Osteocyte (in vitro differentiated cells): ENCODE measurements at regions not wholly inside any gene's neighbourhood (a gene's known extent, or its start where the extent isn't known, plus 50 kb on each side); places are given as distances from the start of the nearest gene placed in this dataset.

ENCODE experiments used
- DNase-seq: peaks from one replicate; pipeline ENCODE4 v3.0.0; 2021; ENCODE audit warnings: mixed read lengths; ENCODE audit not compliant: unreplicated experiment; ENCODE audit errors: extremely low spot score
- H3K27ac Mint-ChIP-seq: one replicate; pipeline ENCODE4 v1.8.0; 2021; ENCODE audit warnings: mild to moderate bottlenecking, mixed read lengths; ENCODE audit not compliant: unreplicated experiment
- H3K27me3 Mint-ChIP-seq: one replicate; pipeline ENCODE4 v1.8.0; 2021; ENCODE audit warnings: mixed read lengths; ENCODE audit not compliant: unreplicated experiment
- H3K36me3 Mint-ChIP-seq: one replicate; pipeline ENCODE4 v1.8.0; 2021; ENCODE audit warnings: mixed read lengths; ENCODE audit not compliant: unreplicated experiment
- H3K4me1 Mint-ChIP-seq: one replicate; pipeline ENCODE4 v1.8.0; 2021; ENCODE audit warnings: mixed read lengths; ENCODE audit not compliant: unreplicated experiment
- H3K4me3 Mint-ChIP-seq: one replicate; pipeline ENCODE4 v1.8.0; 2021; ENCODE audit warnings: mild to moderate bottlenecking, moderate library complexity, mixed read lengths; ENCODE audit not compliant: unreplicated experiment
- H3K9me3 Mint-ChIP-seq: one replicate; pipeline ENCODE4 v1.8.0; 2021; ENCODE audit warnings: mixed read lengths; ENCODE audit not compliant: unreplicated experiment
- TF ChIP-seq, protein P1 (sequence below): fragments of 200-600 bp; sonication (generic); IDR thresholded peaks from 2 replicates; pipeline ENCODE4 v1.5.0; 2021; ENCODE audit warnings: antibody characterized with exemption, mild to moderate bottlenecking, moderate library complexity

GRCh38 chr20:40913224-40914185, 115.1 kb upstream of the TOP1 start:
- Mint-ChIP-seq H3K27me3 (peaks cover 4% of the 10 kb centered on the region), H3K36me3 (no peaks in the 10 kb centered on the region), H3K9me3 (peaks cover 3% of the 10 kb centered on the region), H3K27ac (no peak overlapping the region), H3K4me3 (no peak overlapping the region), H3K4me1 (no peaks in the 10 kb centered on the region)
- TF ChIP-seq, protein P1, sequence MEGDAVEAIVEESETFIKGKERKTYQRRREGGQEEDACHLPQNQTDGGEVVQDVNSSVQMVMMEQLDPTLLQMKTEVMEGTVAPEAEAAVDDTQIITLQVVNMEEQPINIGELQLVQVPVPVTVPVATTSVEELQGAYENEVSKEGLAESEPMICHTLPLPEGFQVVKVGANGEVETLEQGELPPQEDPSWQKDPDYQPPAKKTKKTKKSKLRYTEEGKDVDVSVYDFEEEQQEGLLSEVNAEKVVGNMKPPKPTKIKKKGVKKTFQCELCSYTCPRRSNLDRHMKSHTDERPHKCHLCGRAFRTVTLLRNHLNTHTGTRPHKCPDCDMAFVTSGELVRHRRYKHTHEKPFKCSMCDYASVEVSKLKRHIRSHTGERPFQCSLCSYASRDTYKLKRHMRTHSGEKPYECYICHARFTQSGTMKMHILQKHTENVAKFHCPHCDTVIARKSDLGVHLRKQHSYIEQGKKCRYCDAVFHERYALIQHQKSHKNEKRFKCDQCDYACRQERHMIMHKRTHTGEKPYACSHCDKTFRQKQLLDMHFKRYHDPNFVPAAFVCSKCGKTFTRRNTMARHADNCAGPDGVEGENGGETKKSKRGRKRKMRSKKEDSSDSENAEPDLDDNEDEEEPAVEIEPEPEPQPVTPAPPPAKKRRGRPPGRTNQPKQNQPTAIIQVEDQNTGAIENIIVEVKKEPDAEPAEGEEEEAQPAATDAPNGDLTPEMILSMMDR: no peak
- DNase-seq: peak; percentile 76

- TF ChIP-seq, protein P1: no peak
- no peaks in the 10 kb centered on the region for H3K4me1 Mint-ChIP-seq
- no peak overlapping the region for H3K27ac Mint-ChIP-seq
- DNase-seq: peak; percentile 11
- H3K9me3 Mint-ChIP-seq: peaks cover 3% of the 10 kb centered on the region
- H3K27me3 Mint-ChIP-seq: peaks cover 6% of the 10 kb centered on the region
- H3K36me3 Mint-ChIP-seq: no peaks in the 10 kb centered on the region
- no peak overlapping the region for H3K4me3 Mint-ChIP-seq
Observed at GRCh38 chr20:40915756-40916155, 112.9 kb upstream of the TOP1 start.

DNA sequence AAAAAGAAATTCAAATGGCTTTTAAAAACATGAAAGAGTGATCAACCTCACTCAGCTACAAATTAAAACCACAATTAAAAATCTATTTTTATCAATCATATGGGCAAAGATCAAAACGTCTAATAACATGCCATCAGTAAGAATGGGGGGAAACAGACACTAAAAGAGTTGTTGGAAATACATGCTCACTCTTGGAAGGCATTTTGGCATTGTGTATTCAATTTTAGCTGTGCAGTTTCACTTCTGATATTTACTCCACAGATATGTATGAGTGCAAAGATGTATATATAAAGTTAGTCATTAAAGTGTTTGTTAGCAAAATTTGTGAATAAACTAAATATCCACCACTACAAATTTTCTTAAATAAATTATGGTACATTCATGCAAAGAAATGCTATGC, 112.3 kb upstream of the TOP1 start:
- TF ChIP-seq, protein P1: no peak
- peaks cover 3% of the 10 kb centered on the region for H3K9me3 Mint-ChIP-seq
- no peak overlapping the region for H3K4me3 Mint-ChIP-seq
- H3K36me3 Mint-ChIP-seq: no peaks in the 10 kb centered on the region
- DNase-seq: no peak
- H3K4me1 Mint-ChIP-seq: no peaks in the 10 kb centered on the region
- H3K27me3 Mint-ChIP-seq: peaks cover 6% of the 10 kb centered on the region
- H3K27ac Mint-ChIP-seq: no peak overlapping the region

DNA sequence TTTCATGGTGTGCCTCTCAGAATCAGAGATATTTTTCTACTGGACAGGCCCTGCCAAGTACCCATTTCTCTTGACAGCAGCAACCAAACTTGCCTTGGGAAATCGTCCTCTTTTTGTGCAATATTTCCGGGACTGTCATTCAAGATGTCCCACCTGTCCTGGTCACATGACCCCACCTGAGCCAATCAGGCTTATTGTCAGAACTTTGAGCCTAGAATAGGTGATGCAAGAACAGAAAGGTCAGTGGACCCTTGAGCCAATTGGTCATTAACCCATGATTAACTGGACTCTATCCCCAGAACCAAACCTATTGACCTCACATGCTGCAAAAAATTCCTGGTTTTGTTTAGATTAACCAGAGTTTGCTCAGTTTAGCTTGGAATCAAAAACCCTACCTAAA, 108.3 kb upstream of the TOP1 start:
- peaks cover 22% of the 10 kb centered on the region for H3K27me3 Mint-ChIP-seq
- TF ChIP-seq, protein P1: no peak
- no peaks in the 10 kb centered on the region for H3K4me1 Mint-ChIP-seq
- no peak overlapping the region for H3K27ac Mint-ChIP-seq
- no peaks in the 10 kb centered on the region for H3K36me3 Mint-ChIP-seq
- H3K4me3 Mint-ChIP-seq: no peak overlapping the region
- no peak for DNase-seq
- no peaks in the 10 kb centered on the region for H3K9me3 Mint-ChIP-seq

- H3K4me1 Mint-ChIP-seq: no peaks in the 10 kb centered on the region
- H3K27ac Mint-ChIP-seq: no peak overlapping the region
- H3K4me3 Mint-ChIP-seq: no peak overlapping the region
- no peak for DNase-seq
- TF ChIP-seq, protein P1: no peak
- no peaks in the 10 kb centered on the region for H3K9me3 Mint-ChIP-seq
- H3K36me3 Mint-ChIP-seq: no peaks in the 10 kb centered on the region
- H3K27me3 Mint-ChIP-seq: peaks cover 31% of the 10 kb centered on the region
Observed at GRCh38 chr20:40922865-40923264, 105.8 kb upstream of the TOP1 start.
